Thyroid gland (tissue), 4 donors: ENCODE measurements at regions not wholly inside any gene's neighbourhood (a gene's known extent, or its start where the extent isn't known, plus 50 kb on each side); places are given as distances from the start of the nearest gene placed in this dataset.

ENCODE experiments used
- CTCF ChIP-seq, 6 experiments: fragments of 200-600 bp in 3 of 6; fragments of 450-650 bp in 3 of 6; sonication (generic) in 3 of 6; IDR thresholded peaks; one replicate each; pipeline ENCODE4 v1.5.1; 2016 to 2019; ENCODE audit warnings: antibody characterized with exemption in 6 of 6, mild to moderate bottlenecking in 2 of 6, inconsistent platforms in 1 of 6, moderate library complexity in 1 of 6
- POLR2A ChIP-seq, 2 donors: fragments of 450-650 bp; IDR thresholded peaks; one replicate each; pipeline ENCODE4 v1.6.1; 2017; ENCODE audit warnings: antibody characterized with exemption in 2 of 2, mild to moderate bottlenecking in 2 of 2, moderate library complexity in 1 of 2

GRCh38 chr22:49005557-49005956 is 822.1 kb downstream of the BRD1 start:
- TF ChIP-seq CTCF (IDR thresholded peaks at IDR 0.05) = no peak
- no peak for TF ChIP-seq POLR2A (IDR thresholded peaks at IDR 0.05)
